ENCODE measurements at regions not wholly inside any gene's neighbourhood (a gene's known extent, or its start where the extent isn't known, plus 50 kb on each side); places are given as distances from the start of the nearest gene placed in this dataset.

DNA sequence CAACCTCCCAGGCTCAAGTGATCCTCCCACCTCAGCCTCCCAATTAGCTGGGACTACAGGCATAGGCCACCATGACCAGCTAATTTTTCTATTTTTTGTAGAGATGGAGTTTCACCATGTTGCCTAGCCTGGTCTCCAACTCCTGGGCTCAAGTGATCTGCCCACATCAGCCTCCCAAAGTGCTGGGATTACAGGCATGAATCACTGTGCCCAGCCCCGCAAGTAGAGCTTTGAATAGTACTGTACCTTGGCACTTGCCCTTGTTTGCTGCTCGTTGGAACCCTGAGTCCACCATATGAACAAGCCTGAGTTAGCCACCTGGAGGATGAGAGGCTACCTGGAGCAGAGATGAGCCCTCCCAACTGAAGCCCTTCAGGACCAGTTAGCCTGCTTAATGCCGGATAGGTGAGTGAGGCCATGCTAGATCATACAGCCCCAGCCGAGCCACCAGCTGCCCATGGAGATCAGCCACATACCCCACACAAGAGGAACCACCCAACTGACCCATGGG lies 267.9 kb downstream of the SHQ1 start:
- Histone ChIP-seq H3K4me1 (ENCODE audit: control insufficient read depth, insufficient read depth, low read length) (no peaks in the 10 kb centered on the region), H3K23ac (ENCODE audit: low read depth, low read length) (no peak overlapping the region), H3K9me1 (ENCODE audit: insufficient read depth, low read length) (no peaks in the 10 kb centered on the region), H3K9me3 (ENCODE audit: control insufficient read depth, insufficient read depth, low read length) (no peaks in the 10 kb centered on the region), H4K5ac (ENCODE audit: low read depth, low read length) (no peak overlapping the region), H3K18ac (ENCODE audit: low read depth, low read length) (no peak overlapping the region), H3K4me2 (ENCODE audit: low read depth, low read length) (no peak overlapping the region), H2AFZ (replicated peaks; ENCODE audit: low read length, poor library complexity) (no peak overlapping the region), H3K4ac (ENCODE audit: low read depth, low read length) (no peak overlapping the region), H3K27me3 (ENCODE audit: control insufficient read depth, insufficient read depth, low read length) (peaks cover 7% of the 10 kb centered on the region), H4K91ac (ENCODE audit: insufficient read depth, low read depth, low read length) (no peak overlapping the region), H3K56ac (ENCODE audit: extremely low read depth, insufficient read depth, low read length) (no peak overlapping the region), H2BK20ac (ENCODE audit: low read depth, low read length) (no peak overlapping the region), H3K79me1 (ENCODE audit: low read depth in 1 of 2, low read length in 2 of 2) (no peaks in the 10 kb centered on the region), H4K8ac (ENCODE audit: low read depth in 2 of 2, low read length in 2 of 2) (no peak overlapping the region), H3K9ac (ENCODE audit: low read depth, low read length) (no peak overlapping the region), H2AK5ac (ENCODE audit: low read depth, low read length) (no peak overlapping the region), H3K14ac (replicated peaks; ENCODE audit: low read depth, low read length) (no peak overlapping the region), H2BK5ac (ENCODE audit: low read depth, low read length, poor library complexity, severe bottlenecking) (no peak overlapping the region), H2AK9ac (replicated peaks; ENCODE audit: low read depth, low read length, poor library complexity) (no peak overlapping the region), H3K36me3 (ENCODE audit: control insufficient read depth, insufficient read depth, low read length) (no peaks in the 10 kb centered on the region), H2BK120ac (ENCODE audit: low read depth, low read length) (no peak overlapping the region), H3K4me3 (ENCODE audit: insufficient read depth, low read depth, low read length) (no peak overlapping the region), H4K20me1 (ENCODE audit: insufficient read depth, low read length) (no peaks in the 10 kb centered on the region), H2BK15ac (ENCODE audit: low read depth, low read length) (no peak overlapping the region), H3K27ac (ENCODE audit: insufficient read depth, low read length) (no peak overlapping the region)
- in situ Hi-C loops (cut with MboI; ENCODE audit: low sequenced_read_pairs) (no loop called here), dilution Hi-C loops (cut with HindIII; ENCODE audit: low sequenced_read_pairs, unreplicated experiment) (no loop called here), intact Hi-C loops (cut with micrococcal nuclease) (no loop called here)
- WGBS, 2 experiments (ENCODE audit: extremely low coverage in 2 of 2, insufficient read length in 1 of 2), result no CpG with 5 or more reads among the region's 4 CpGs
- TF ChIP-seq FOS (IDR thresholded peaks at IDR 0.05; ENCODE audit: low read depth, low read length) (no peak), RCOR1 (IDR thresholded peaks at IDR 0.05; ENCODE audit: insufficient replicate concordance, low read length) (no peak), RFX5 (IDR thresholded peaks at IDR 0.05; ENCODE audit: low read depth, low read length) (no peak), NFE2L2 (IDR thresholded peaks at IDR 0.05; ENCODE audit: low read depth, low read length) (no peak), POLR2A (IDR thresholded peaks at IDR 0.05; ENCODE audit: low read depth, low read length) (no peak), USF2 (IDR thresholded peaks at IDR 0.05; ENCODE audit: low read depth, low read length) (no peak), MXI1 (IDR thresholded peaks at IDR 0.05; ENCODE audit: borderline replicate concordance, low read depth, low read length) (no peak), RAD21 (IDR thresholded peaks at IDR 0.05; ENCODE audit: low read length) (no peak), MAZ (IDR thresholded peaks at IDR 0.05; ENCODE audit: borderline replicate concordance, low read depth, low read length) (no peak), CHD1 (IDR thresholded peaks at IDR 0.05; ENCODE audit: low read depth, low read length) (no peak), CEBPB (IDR thresholded peaks at IDR 0.05; ENCODE audit: low read depth, low read length) (no peak), ELK1 (IDR thresholded peaks at IDR 0.05; ENCODE audit: borderline replicate concordance, low read depth, low read length) (no peak), SMC3 (IDR thresholded peaks at IDR 0.05; ENCODE audit: low read depth, low read length) (no peak), BHLHE40 (IDR thresholded peaks at IDR 0.05; ENCODE audit: low read depth, low read length) (no peak)
- TF ChIP-seq, protein P1, sequence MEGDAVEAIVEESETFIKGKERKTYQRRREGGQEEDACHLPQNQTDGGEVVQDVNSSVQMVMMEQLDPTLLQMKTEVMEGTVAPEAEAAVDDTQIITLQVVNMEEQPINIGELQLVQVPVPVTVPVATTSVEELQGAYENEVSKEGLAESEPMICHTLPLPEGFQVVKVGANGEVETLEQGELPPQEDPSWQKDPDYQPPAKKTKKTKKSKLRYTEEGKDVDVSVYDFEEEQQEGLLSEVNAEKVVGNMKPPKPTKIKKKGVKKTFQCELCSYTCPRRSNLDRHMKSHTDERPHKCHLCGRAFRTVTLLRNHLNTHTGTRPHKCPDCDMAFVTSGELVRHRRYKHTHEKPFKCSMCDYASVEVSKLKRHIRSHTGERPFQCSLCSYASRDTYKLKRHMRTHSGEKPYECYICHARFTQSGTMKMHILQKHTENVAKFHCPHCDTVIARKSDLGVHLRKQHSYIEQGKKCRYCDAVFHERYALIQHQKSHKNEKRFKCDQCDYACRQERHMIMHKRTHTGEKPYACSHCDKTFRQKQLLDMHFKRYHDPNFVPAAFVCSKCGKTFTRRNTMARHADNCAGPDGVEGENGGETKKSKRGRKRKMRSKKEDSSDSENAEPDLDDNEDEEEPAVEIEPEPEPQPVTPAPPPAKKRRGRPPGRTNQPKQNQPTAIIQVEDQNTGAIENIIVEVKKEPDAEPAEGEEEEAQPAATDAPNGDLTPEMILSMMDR (conservative IDR thresholded peaks at IDR 0.05; ENCODE audit: low read depth, low read length), result no peak
- ChIA-PET CTCF (no interaction called here), POLR2A (ENCODE audit: unreplicated experiment) (no interaction called here)
- no peak for ATAC-seq (ENCODE audit: low read depth)
- DNase-seq, result no peak
- BruUV-seq (replicated peaks), result no TSS peak

All from IMR-90 (cell line).